ENCODE measurements at regions not wholly inside any gene's neighbourhood (a gene's known extent, or its start where the extent isn't known, plus 50 kb on each side); places are given as distances from the start of the nearest gene placed in this dataset.

GRCh38 chr22:48579043-48579927 lies 1248.4 kb downstream of the BRD1 start:
- no peak overlapping the region for H3K4me3 ChIP-seq (replicated peaks; ENCODE audit: low read depth, low read length)
- no peak for DNase-seq (ENCODE audit: extremely low read depth, low read depth)
- no peak for TF ChIP-seq CTCF (IDR thresholded peaks at IDR 0.05; ENCODE audit: low read depth, low read length, missing control alignments)

GRCh38 chr22:48578138-48579042 lies 1249.3 kb downstream of the BRD1 start:
- H3K4me3 ChIP-seq (replicated peaks; ENCODE audit: low read depth, low read length): no peak overlapping the region
- TF ChIP-seq CTCF (IDR thresholded peaks at IDR 0.05; ENCODE audit: low read depth, low read length, missing control alignments): no peak
- DNase-seq (ENCODE audit: extremely low read depth, low read depth): no peak

GRCh38 chr22:48577691-48578090 lies 1250.0 kb downstream of the BRD1 start:
- DNase-seq (ENCODE audit: extremely low read depth, low read depth): no peak
- no peak overlapping the region for H3K4me3 ChIP-seq (replicated peaks; ENCODE audit: low read depth, low read length)
- TF ChIP-seq CTCF (IDR thresholded peaks at IDR 0.05; ENCODE audit: low read depth, low read length, missing control alignments): no peak

GRCh38 chr22:48577014-48577690 lies 1250.5 kb downstream of the BRD1 start:
- H3K4me3 ChIP-seq (replicated peaks; ENCODE audit: low read depth, low read length): no peak overlapping the region
- no peak for DNase-seq (ENCODE audit: extremely low read depth, low read depth)
- TF ChIP-seq CTCF (IDR thresholded peaks at IDR 0.05; ENCODE audit: low read depth, low read length, missing control alignments): no peak

GRCh38 chr22:48576333-48577013 lies 1251.2 kb downstream of the BRD1 start:
- peak; percentile 12 for TF ChIP-seq CTCF (IDR thresholded peaks at IDR 0.05; ENCODE audit: low read depth, low read length, missing control alignments)
- no peak for DNase-seq (ENCODE audit: extremely low read depth, low read depth)
- no peak overlapping the region for H3K4me3 ChIP-seq (replicated peaks; ENCODE audit: low read depth, low read length)
